ENCODE measurements at regions not wholly inside any gene's neighbourhood (a gene's known extent, or its start where the extent isn't known, plus 50 kb on each side); places are given as distances from the start of the nearest gene placed in this dataset.

GRCh38 chr9:134230942-134231325 lies 66.6 kb upstream of the RNU6ATAC start:
- TF ChIP-seq, protein P1, sequence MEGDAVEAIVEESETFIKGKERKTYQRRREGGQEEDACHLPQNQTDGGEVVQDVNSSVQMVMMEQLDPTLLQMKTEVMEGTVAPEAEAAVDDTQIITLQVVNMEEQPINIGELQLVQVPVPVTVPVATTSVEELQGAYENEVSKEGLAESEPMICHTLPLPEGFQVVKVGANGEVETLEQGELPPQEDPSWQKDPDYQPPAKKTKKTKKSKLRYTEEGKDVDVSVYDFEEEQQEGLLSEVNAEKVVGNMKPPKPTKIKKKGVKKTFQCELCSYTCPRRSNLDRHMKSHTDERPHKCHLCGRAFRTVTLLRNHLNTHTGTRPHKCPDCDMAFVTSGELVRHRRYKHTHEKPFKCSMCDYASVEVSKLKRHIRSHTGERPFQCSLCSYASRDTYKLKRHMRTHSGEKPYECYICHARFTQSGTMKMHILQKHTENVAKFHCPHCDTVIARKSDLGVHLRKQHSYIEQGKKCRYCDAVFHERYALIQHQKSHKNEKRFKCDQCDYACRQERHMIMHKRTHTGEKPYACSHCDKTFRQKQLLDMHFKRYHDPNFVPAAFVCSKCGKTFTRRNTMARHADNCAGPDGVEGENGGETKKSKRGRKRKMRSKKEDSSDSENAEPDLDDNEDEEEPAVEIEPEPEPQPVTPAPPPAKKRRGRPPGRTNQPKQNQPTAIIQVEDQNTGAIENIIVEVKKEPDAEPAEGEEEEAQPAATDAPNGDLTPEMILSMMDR (IDR thresholded peaks at IDR 0.05) = no peak
- TF ChIP-seq POLR2A (IDR thresholded peaks at IDR 0.05) (no peak), POLR2AphosphoS5 (IDR thresholded peaks at IDR 0.05) (no peak)

All from sigmoid colon (tissue), 4 donors.